GM12878 (cell line): ENCODE measurements at regions not wholly inside any gene's neighbourhood (a gene's known extent, or its start where the extent isn't known, plus 50 kb on each side); places are given as distances from the start of the nearest gene placed in this dataset.

Experiments used
- ATAC-seq: fragments of 200-7000 bp; cut with Tn5 transposase; 3 replicates; pipeline ENCODE4 v1.9.1; 2020; ENCODE audit warnings: mild to moderate bottlenecking, moderate library complexity
- BruUV-seq: library from RNA; stranded (reverse); fragments of 400-500 nt; replicated peaks from 2 replicates; lab custom pipeline; 2021; lab: Mats Ljungman, UMichigan
- CTCF ChIA-PET: fragments of 300-600 bp; sonication (Branson Sonifier 250); formaldehyde crosslinking; extraction: SDS; loops from one replicate; lab custom pipeline; 2021; ENCODE audit warnings: inconsistent platforms; lab: Yijun Ruan, JAX
- POLR2A ChIA-PET: fragments of 350-600 bp; formaldehyde crosslinking; extraction: SDS; loops from one replicate; lab custom pipeline; 2021; ENCODE audit warnings: inconsistent platforms; lab: Charles Lee
- RAD21 ChIA-PET: fragments of 300-600 bp; sonication (Branson Sonifier 250); formaldehyde crosslinking; loops from one replicate; lab custom pipeline; 2023; ENCODE audit warnings: antibody characterized with exemption; ENCODE audit not compliant: unreplicated experiment; lab: Charles Lee
- SMC1A ChIA-PET: fragments of 300-600 bp; sonication (Branson Sonifier 250); formaldehyde crosslinking; loops from one replicate; lab custom pipeline; 2023; ENCODE audit not compliant: unreplicated experiment, uncharacterized antibody; lab: Charles Lee
- DNase-seq: peaks from one replicate; pipeline ENCODE4 v3.0.0-alpha.2; 2011; ENCODE audit warnings: low read depth, low spot score
- FAIRE-seq: peaks from 3 replicates; lab custom pipeline; 2011; peaks lifted over from hg19 to GRCh38; lab: Jason Lieb, UNC
- H2AFZ ChIP-seq: 2 replicates; pipeline ENCODE4 v1.6.0; 2011; ENCODE audit warnings: low read depth, low read length, control low read depth; ENCODE audit not compliant: control insufficient read depth
- H3K27ac ChIP-seq: 2 replicates; pipeline ENCODE4 v1.5.1; 2011; ENCODE audit warnings: control low read depth; ENCODE audit not compliant: control insufficient read depth, insufficient read depth
- H3K27me3 ChIP-seq, 2 experiments: replicated peaks in 1 of 2; 2 replicates each; pipeline versions ENCODE4 v1.6.0 to v1.6.1; 2011; ENCODE audit warnings: low read length in 1 of 2; ENCODE audit not compliant: control insufficient read depth in 2 of 2, insufficient read depth in 2 of 2
- H3K36me3 ChIP-seq, 2 experiments: 2 replicates each; pipeline ENCODE4 v1.5.1; 2011; ENCODE audit warnings: low read length in 1 of 2; ENCODE audit not compliant: control insufficient read depth in 2 of 2, insufficient read depth in 2 of 2
- H3K4me1 ChIP-seq: 2 replicates; pipeline ENCODE4 v1.6.1; 2011; ENCODE audit warnings: mild to moderate bottlenecking, low read length, moderate library complexity, mixed read lengths; ENCODE audit not compliant: control insufficient read depth, insufficient read depth
- H3K4me2 ChIP-seq: 2 replicates; pipeline ENCODE4 v1.6.0; 2011; ENCODE audit warnings: control low read depth; ENCODE audit not compliant: control insufficient read depth, insufficient read depth
- H3K4me3 ChIP-seq: fragments of 200-600 bp; sonication (generic); 2 replicates; pipeline ENCODE4 v1.5.1; 2016
- H3K79me2 ChIP-seq: 2 replicates; pipeline ENCODE4 v1.6.0; 2011; ENCODE audit warnings: low read length; ENCODE audit not compliant: control insufficient read depth, insufficient read depth
- H3K9ac ChIP-seq: 2 replicates; pipeline ENCODE4 v1.8.0; 2011; ENCODE audit warnings: low read length, control low read depth, mixed read lengths; ENCODE audit not compliant: control insufficient read depth, insufficient read depth
- H3K9me3 ChIP-seq: replicated peaks from 3 replicates; pipeline ENCODE4 v1.5.1; 2011; ENCODE audit warnings: mild to moderate bottlenecking, low read length; ENCODE audit not compliant: control insufficient read depth, insufficient read depth
- H4K20me1 ChIP-seq: 2 replicates; pipeline ENCODE4 v1.6.0; 2011; ENCODE audit not compliant: control insufficient read depth, insufficient read depth
- HCFC1 ChIP-seq: fragments of 150-350 bp; IDR thresholded peaks from 2 replicates; pipeline ENCODE4 v1.6.1; 2014; ENCODE audit warnings: low read length
- NR2F1 ChIP-seq: fragments of 450-650 bp; conservative IDR thresholded peaks from 2 replicates; pipeline ENCODE4 v1.6.1; 2017; ENCODE audit warnings: mild to moderate bottlenecking
- PML ChIP-seq: IDR thresholded peaks from 2 replicates; pipeline ENCODE4 v1.6.1; 2012; ENCODE audit warnings: low read length, inconsistent platforms
- RAD21 ChIP-seq: IDR thresholded peaks from 2 replicates; pipeline ENCODE4 v1.6.1; 2011; ENCODE audit warnings: mild to moderate bottlenecking, low read depth, low read length, moderate library complexity; ENCODE audit not compliant: insufficient read depth
- SP1 ChIP-seq: IDR thresholded peaks from one replicate; pipeline ENCODE4 v1.6.1; 2011; ENCODE audit warnings: low read depth, low read length
- WGBS: methylation state at CpG from one replicate; pipeline ENCODE4 v1.1.6; 2016; ENCODE audit warnings: low lambda C conversion rate; ENCODE audit not compliant: insufficient replicate concordance, insufficient coverage; ENCODE audit errors: missing lambda C conversion rate; 5-methylcytosine and 5-hydroxymethylcytosine counted together
- in situ Hi-C: fragments of 300-500 bp; cut with MboI; formaldehyde crosslinking; loops from 9 replicates; pipeline ENCODE4 v1.14.3; 2018; ENCODE audit warnings: mixed read lengths
- intact Hi-C: fragments of 100-400 bp; cut with micrococcal nuclease; formaldehyde crosslinking; loops from one replicate; pipeline ENCODE4 v1.14.2; 2022; ENCODE audit not compliant: unreplicated experiment
- TF ChIP-seq, protein P1 (sequence below): IDR thresholded peaks from 2 replicates; pipeline ENCODE4 v1.6.1; 2012; ENCODE audit warnings: mild to moderate bottlenecking, low read depth, low read length

GRCh38 chr18:60804415-60804814 is 431.8 kb upstream of the MC4R start:
- ChIA-PET CTCF (no interaction called here), POLR2A (no interaction called here), SMC1A (no interaction called here), RAD21 (no interaction called here)
- ATAC-seq (no peak), FAIRE-seq (no peak), DNase-seq (no peak)
- Histone ChIP-seq H3K9ac (no peak overlapping the region), H3K27me3 (no peaks in the 10 kb centered on the region), H3K4me3 (no peak overlapping the region), H2AFZ (no peak overlapping the region), H3K27ac (no peak overlapping the region), H3K36me3 (no peaks in the 10 kb centered on the region), H3K79me2 (no peaks in the 10 kb centered on the region), H3K4me2 (no peak overlapping the region), H3K9me3 (no peaks in the 10 kb centered on the region), H4K20me1 (no peaks in the 10 kb centered on the region), H3K4me1 (no peaks in the 10 kb centered on the region)
- no TSS peak for BruUV-seq
- 3% methylated on average over 3 of the region's 3 CpGs for WGBS
- in situ Hi-C loops (no loop called here), intact Hi-C loops (no loop called here)
- TF ChIP-seq, protein P1, sequence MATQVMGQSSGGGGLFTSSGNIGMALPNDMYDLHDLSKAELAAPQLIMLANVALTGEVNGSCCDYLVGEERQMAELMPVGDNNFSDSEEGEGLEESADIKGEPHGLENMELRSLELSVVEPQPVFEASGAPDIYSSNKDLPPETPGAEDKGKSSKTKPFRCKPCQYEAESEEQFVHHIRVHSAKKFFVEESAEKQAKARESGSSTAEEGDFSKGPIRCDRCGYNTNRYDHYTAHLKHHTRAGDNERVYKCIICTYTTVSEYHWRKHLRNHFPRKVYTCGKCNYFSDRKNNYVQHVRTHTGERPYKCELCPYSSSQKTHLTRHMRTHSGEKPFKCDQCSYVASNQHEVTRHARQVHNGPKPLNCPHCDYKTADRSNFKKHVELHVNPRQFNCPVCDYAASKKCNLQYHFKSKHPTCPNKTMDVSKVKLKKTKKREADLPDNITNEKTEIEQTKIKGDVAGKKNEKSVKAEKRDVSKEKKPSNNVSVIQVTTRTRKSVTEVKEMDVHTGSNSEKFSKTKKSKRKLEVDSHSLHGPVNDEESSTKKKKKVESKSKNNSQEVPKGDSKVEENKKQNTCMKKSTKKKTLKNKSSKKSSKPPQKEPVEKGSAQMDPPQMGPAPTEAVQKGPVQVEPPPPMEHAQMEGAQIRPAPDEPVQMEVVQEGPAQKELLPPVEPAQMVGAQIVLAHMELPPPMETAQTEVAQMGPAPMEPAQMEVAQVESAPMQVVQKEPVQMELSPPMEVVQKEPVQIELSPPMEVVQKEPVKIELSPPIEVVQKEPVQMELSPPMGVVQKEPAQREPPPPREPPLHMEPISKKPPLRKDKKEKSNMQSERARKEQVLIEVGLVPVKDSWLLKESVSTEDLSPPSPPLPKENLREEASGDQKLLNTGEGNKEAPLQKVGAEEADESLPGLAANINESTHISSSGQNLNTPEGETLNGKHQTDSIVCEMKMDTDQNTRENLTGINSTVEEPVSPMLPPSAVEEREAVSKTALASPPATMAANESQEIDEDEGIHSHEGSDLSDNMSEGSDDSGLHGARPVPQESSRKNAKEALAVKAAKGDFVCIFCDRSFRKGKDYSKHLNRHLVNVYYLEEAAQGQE, result no peak
- TF ChIP-seq HCFC1 (no peak), RAD21 (no peak)

GRCh38 chr18:60809937-60810336 is 437.4 kb upstream of the MC4R start:
- no peaks in the 10 kb centered on the region for H3K9me3 ChIP-seq
- POLR2A ChIA-PET, result no interaction called here
- in situ Hi-C loops, result no loop called here
- no peak overlapping the region for H3K4me2 ChIP-seq
- CTCF ChIA-PET, result interaction anchor here (1.3 kb wide), 1 partner anchor 9 kb away, joined by 3 read pairs; no protein-coding TSS in a partner anchor
- ATAC-seq, result no peak
- no peak for FAIRE-seq
- intact Hi-C loops, result loop anchor here (5.0 kb wide), 1 partner anchor 692 kb away; no protein-coding TSS in a partner anchor
- SMC1A ChIA-PET, result interaction anchor here (0.9 to 1.6 kb wide), 2 partner anchors 75 to 101 kb away, joined by 3 to 4 read pairs; no protein-coding TSS in a partner anchor
- H3K27ac ChIP-seq, result no peak overlapping the region
- RAD21 ChIA-PET, result no interaction called here
- no peaks in the 10 kb centered on the region for H3K4me1 ChIP-seq
- H4K20me1 ChIP-seq, result no peaks in the 10 kb centered on the region
- no peak overlapping the region for H3K9ac ChIP-seq
- H3K4me3 ChIP-seq, result no peak overlapping the region
- WGBS, result 46% methylated on average over 2 of the region's 2 CpGs
- H3K27me3 ChIP-seq, result no peaks in the 10 kb centered on the region
- no peaks in the 10 kb centered on the region for H3K79me2 ChIP-seq
- DNase-seq, result no peak
- BruUV-seq, result no TSS peak
- TF ChIP-seq NR2F1, result no peak
- no peak for TF ChIP-seq SP1
- TF ChIP-seq PML, result no peak
- TF ChIP-seq, all 136 proteins: peak for 0
- Histone ChIP-seq H2AFZ (no peak overlapping the region), H3K36me3 (no peaks in the 10 kb centered on the region)
